HEK293 (cell line): ENCODE measurements at regions not wholly inside any gene's neighbourhood (a gene's known extent, or its start where the extent isn't known, plus 50 kb on each side); places are given as distances from the start of the nearest gene placed in this dataset.

Experiments used
- CTCF ChIP-seq: fragments of 450-650 bp; formaldehyde crosslinking; IDR thresholded peaks from 2 replicates; pipeline ENCODE4 v1.5.1; 2016; ENCODE audit warnings: missing biosample characterization, missing genetic modification characterization
- FEZF1 ChIP-seq: fragments of 450-650 bp; formaldehyde crosslinking; IDR thresholded peaks from 2 replicates; pipeline ENCODE4 v1.5.1; 2016; ENCODE audit warnings: missing biosample characterization, missing genetic modification characterization
- HOXC10 ChIP-seq: sonication (generic); formaldehyde crosslinking; IDR thresholded peaks from 2 replicates; pipeline ENCODE4 v1.8.1; 2023; ENCODE audit warnings: mild to moderate bottlenecking, missing genetic modification reagents
- MZF1 ChIP-seq: fragments of 450-650 bp; formaldehyde crosslinking; IDR thresholded peaks from 2 replicates; pipeline ENCODE4 v1.5.1; 2017; ENCODE audit warnings: missing biosample characterization, missing genetic modification characterization, borderline replicate concordance
- REST ChIP-seq: fragments of 450-650 bp; formaldehyde crosslinking; IDR thresholded peaks from 2 replicates; pipeline ENCODE4 v1.5.1; 2016; ENCODE audit warnings: missing biosample characterization, missing genetic modification characterization
- ZBTB20 ChIP-seq: fragments of 450-650 bp; formaldehyde crosslinking; IDR thresholded peaks from 2 replicates; pipeline ENCODE4 v1.5.1; 2016; ENCODE audit warnings: missing biosample characterization, missing genetic modification characterization
- ZIC2 ChIP-seq: fragments of 450-650 bp; formaldehyde crosslinking; IDR thresholded peaks from 2 replicates; pipeline ENCODE4 v1.5.1; 2016; ENCODE audit warnings: missing biosample characterization, missing genetic modification characterization
- ZNF280D ChIP-seq: fragments of 450-650 bp; formaldehyde crosslinking; IDR thresholded peaks from 2 replicates; pipeline ENCODE4 v1.5.1; 2016; ENCODE audit warnings: missing biosample characterization, missing genetic modification characterization
- ZNF335 ChIP-seq: fragments of 450-650 bp; formaldehyde crosslinking; conservative IDR thresholded peaks from 2 replicates; pipeline ENCODE4 v1.5.1; 2016; ENCODE audit warnings: missing biosample characterization, missing genetic modification characterization
- ZNF510 ChIP-seq: fragments of 450-650 bp; formaldehyde crosslinking; IDR thresholded peaks from 2 replicates; pipeline ENCODE4 v1.5.1; 2018; ENCODE audit warnings: mild to moderate bottlenecking, missing genetic modification characterization, missing biosample characterization; ENCODE audit not compliant: insufficient replicate concordance
- ZNF600 ChIP-seq: fragments of 450-650 bp; formaldehyde crosslinking; IDR thresholded peaks from 2 replicates; pipeline ENCODE4 v1.5.1; 2016; ENCODE audit warnings: missing biosample characterization, missing genetic modification characterization
- ZNF621 ChIP-seq: fragments of 450-650 bp; formaldehyde crosslinking; IDR thresholded peaks from 2 replicates; pipeline ENCODE4 v1.5.1; 2017; ENCODE audit warnings: missing biosample characterization, missing genetic modification characterization
- ZNF76 ChIP-seq: fragments of 450-650 bp; formaldehyde crosslinking; IDR thresholded peaks from 2 replicates; pipeline ENCODE4; 2016; ENCODE audit warnings: low read depth, missing biosample characterization, missing genetic modification characterization, borderline replicate concordance

GRCh38 chr15:68497206-68497910 lies 65.4 kb upstream of the ITGA11 start:
- TF ChIP-seq ZNF335 (tag by site-specific recombination) (no peak), ZNF621 (tag by site-specific recombination) (no peak), CTCF (tag by site-specific recombination) (no peak), ZNF600 (tag by site-specific recombination) (no peak), ZBTB20 (tag by site-specific recombination) (no peak), HOXC10 (CRISPR knock-in tag) (no peak), ZNF510 (no peak), ZNF280D (no peak), ZNF76 (no peak), MZF1 (tag by site-specific recombination) (no peak), FEZF1 (no peak), REST (tag by site-specific recombination) (no peak), ZIC2 (tag by site-specific recombination) (no peak)
